Left lobe of liver (tissue), 2 donors: ENCODE measurements at regions not wholly inside any gene's neighbourhood (a gene's known extent, or its start where the extent isn't known, plus 50 kb on each side); places are given as distances from the start of the nearest gene placed in this dataset.
"Not testable (repeated sequence)": the region's sequence is repeated elsewhere in the genome, so short reads cannot be mapped to it uniquely, and the experiment has no call there.

Source experiments
- ATAC-seq: fragments of 200-7000 bp; cut with Tn5 transposase; one replicate; pipeline ENCODE4 v1.9.1; 2020; ENCODE audit warnings: mild to moderate bottlenecking, moderate library complexity
- DNase-seq: peaks from one replicate; pipeline ENCODE4 v3.0.0-alpha.2; 2020; ENCODE audit warnings: low spot score
- donor health status: DM: no; HTN: no; CAD: no; lungs with moderate emphysema.
- donor health status: DM: no; HTN: yes; CAD: no.

GRCh38 chr11:130550150-130550549 lies 101.7 kb downstream of the ADAMTS15 start:
- no peak for ATAC-seq

DNA sequence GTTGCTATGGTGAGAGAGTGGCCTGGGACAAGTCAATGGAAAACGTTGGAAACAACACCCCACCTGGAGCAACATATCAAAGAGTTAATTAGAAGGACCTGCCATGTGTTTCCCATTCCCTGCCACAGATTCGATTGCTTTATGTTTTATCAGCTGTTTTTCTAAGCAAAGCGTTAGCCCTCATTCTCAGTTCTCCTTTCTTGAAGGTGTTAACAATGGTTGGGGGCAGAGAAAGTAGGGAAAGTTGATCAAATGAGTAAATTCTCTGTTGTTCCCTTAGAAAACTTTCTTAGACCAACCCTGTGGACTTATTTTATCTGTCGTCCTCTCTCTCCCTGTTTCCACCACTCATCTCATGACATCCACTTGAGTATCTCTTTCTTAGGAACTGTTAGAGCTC lies 102.5 kb downstream of the ADAMTS15 start:
- ATAC-seq (no peak), DNase-seq (no peak)

More at GRCh38 chr11:130550150-130550549, 101.7 kb downstream of the ADAMTS15 start:
- DNase-seq: no peak

DNA sequence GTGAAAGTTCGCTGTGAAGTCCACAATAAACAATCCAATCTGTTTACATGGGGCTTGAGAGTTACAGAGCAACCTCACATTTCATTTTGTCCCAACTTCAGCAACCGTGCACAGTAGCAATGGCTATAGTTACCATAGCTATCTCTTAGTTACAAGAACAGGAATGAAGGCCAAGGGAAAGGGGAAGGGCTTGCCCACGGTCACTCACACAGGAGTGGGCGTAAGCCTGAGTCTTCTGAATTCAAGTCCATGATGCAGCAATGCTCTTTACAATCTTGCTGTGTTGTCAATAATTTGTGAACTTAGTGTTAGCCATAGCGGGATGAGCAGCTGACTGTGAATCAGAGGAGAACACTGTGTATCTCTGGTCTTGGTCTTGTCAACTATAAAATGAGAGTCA lies 102.9 kb downstream of the ADAMTS15 start:
- no peak for ATAC-seq
- DNase-seq: no peak

DNA sequence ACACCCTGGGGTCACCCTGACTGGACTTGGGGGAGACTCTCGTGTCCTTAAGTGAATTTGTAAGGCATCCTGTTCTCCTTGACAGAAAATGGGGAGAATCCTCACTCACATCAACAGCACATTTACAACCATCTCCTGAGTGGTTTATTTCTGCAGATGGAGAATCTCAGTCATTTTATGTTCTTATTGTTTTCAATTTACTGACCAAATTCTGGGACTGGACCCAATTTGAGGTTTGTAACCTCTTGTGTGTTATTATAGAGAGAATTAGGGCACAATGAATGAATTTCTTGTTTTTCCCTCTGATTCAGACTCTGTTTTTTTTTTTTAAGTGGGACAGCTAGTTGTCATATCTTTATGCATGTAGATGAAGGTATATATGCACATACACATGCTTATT lies 104.9 kb downstream of the ADAMTS15 start:
- DNase-seq: no peak
- no peak for ATAC-seq

- ATAC-seq (no peak), DNase-seq (no peak)
Observed at GRCh38 chr11:130554241-130555055, 106.0 kb downstream of the ADAMTS15 start.

GRCh38 chr11:130555251-130555841 lies 106.9 kb downstream of the ADAMTS15 start:
- no peak for ATAC-seq
- no peak for DNase-seq

- DNase-seq (no peak), ATAC-seq (no peak)
Observed at GRCh38 chr11:130560000-130560780, 111.7 kb downstream of the ADAMTS15 start.

DNA sequence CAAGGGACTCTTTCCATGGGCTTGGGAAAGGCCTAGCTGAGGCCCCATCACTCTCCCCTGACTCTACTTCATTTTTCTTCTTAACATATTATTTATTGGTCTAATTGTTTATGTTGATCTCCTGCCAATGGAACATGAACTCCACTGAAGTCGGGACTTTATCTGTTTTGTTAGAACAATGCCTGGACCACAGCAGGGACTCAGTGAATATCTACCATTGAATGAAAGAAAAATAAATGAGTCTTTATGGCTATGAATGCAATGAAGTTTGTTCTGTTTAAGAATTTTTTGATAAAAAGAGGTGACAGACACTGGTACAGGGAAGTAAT lies 112.3 kb downstream of the ADAMTS15 start:
- ATAC-seq (no peak), DNase-seq (no peak)

GRCh38 chr11:130561441-130561881 lies 113.0 kb downstream of the ADAMTS15 start:
- DNase-seq (no peak), ATAC-seq (no peak)

DNA sequence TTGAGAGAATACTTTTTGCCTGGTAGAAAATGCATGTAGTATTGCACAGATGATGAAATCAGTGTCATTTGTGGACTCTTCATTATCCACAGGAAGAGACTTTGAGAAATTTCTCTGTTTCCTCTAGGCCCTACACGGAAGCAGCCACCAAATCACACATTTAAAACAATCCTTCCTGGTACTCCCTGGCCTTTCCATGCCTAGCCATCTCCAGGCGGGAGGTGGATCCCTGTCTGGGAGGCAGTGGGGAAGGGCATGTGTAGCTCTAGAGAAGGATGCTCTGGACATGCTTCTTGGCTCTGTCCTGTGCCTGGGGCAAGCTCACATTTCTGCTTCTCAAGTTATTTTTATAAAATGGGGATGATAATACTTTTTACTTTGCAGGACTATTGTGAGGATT lies 114.1 kb downstream of the ADAMTS15 start:
- ATAC-seq: no peak

DNA sequence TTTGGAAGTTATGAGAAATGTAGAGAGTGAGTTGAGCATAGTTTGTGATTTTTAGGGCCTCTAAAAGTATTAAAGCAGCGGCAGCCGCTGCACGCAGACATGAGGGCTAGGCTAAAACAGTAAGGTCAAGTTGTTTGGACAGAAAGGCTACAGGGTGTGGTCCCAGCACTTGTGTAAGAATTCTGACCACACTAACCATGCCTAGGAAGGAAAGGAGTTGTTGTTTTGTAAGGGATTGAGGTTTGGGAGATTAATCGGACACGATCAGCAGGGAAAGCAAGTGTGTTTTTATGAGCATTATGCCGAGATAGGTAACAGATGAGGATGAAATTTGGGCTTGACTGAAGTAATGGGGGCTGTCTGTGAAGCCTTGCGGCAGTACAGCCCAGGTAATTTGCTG lies 117.9 kb downstream of the ADAMTS15 start:
- ATAC-seq, DNase-seq: not testable (repeated sequence)

More for the DNA sequence above, 114.1 kb downstream of the ADAMTS15 start:
- no peak for DNase-seq

GRCh38 chr11:130571519-130571918 lies 123.1 kb downstream of the ADAMTS15 start:
- ATAC-seq: no peak

GRCh38 chr11:130571947-130572584 lies 123.6 kb downstream of the ADAMTS15 start:
- DNase-seq (no peak), ATAC-seq (no peak)

More at GRCh38 chr11:130571519-130571918, 123.1 kb downstream of the ADAMTS15 start:
- no peak for DNase-seq

GRCh38 chr11:130573767-130574166 lies 125.3 kb downstream of the ADAMTS15 start:
- no peak for DNase-seq
- ATAC-seq: no peak

GRCh38 chr11:130574740-130575139 lies 126.3 kb downstream of the ADAMTS15 start:
- DNase-seq (no peak), ATAC-seq (no peak)

- no peak for ATAC-seq
Observed at GRCh38 chr11:130576146-130576545, 127.7 kb downstream of the ADAMTS15 start.

GRCh38 chr11:130578738-130579368 lies 130.4 kb downstream of the ADAMTS15 start:
- DNase-seq (no peak), ATAC-seq (no peak)

More at GRCh38 chr11:130576146-130576545, 127.7 kb downstream of the ADAMTS15 start:
- DNase-seq: no peak

DNA sequence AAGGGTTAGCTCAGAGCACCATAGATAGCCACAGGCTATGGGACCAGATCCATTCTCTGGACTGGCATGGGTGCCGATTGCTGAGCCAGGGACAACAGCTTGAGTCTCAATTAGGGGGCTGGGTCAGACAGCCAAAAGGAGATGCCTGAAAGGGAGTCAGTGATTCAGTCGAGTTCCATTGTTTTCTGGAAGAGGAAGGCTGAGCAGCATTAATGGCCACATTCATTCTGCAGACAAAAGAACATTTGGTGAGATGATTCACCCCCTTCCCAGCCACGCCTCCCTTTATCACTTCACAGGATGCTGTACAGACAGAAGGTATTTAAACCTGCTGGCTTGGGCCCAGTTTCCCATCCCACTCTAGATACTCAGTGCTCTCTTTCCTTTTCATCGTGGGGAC lies 131.9 kb downstream of the ADAMTS15 start:
- DNase-seq: no peak

GRCh38 chr11:130580891-130581492 lies 132.5 kb downstream of the ADAMTS15 start:
- ATAC-seq (no peak), DNase-seq (no peak)

More for the DNA sequence above, 131.9 kb downstream of the ADAMTS15 start:
- ATAC-seq: no peak

- ATAC-seq: no peak
- no peak for DNase-seq
Observed at GRCh38 chr11:130581646-130582045, 133.2 kb downstream of the ADAMTS15 start.
